HepG2 (cell line): ENCODE measurements at regions not wholly inside any gene's neighbourhood (a gene's known extent, or its start where the extent isn't known, plus 50 kb on each side); places are given as distances from the start of the nearest gene placed in this dataset.

Experiments
- ATAC-seq: fragments of 200-7000 bp; cut with Tn5 transposase; 3 replicates; pipeline ENCODE4 v1.9.1; 2020; ENCODE audit warnings: mild to moderate bottlenecking, moderate library complexity
- BruUV-seq: library from RNA; stranded (reverse); fragments of 400-500 nt; replicated peaks from 2 replicates; lab custom pipeline; 2021; lab: Mats Ljungman, UMichigan
- CTCF ChIA-PET: fragments of 300-600 bp; formaldehyde crosslinking; extraction: SDS; loops from one replicate; lab custom pipeline; 2021; ENCODE audit warnings: low total read pairs, inconsistent platforms, low intra/inter-chr PET ratio; lab: Yijun Ruan, JAX
- POLR2A ChIA-PET: fragments of 350-600 bp; sonication (Branson Sonifier 250); formaldehyde crosslinking; loops from one replicate; lab custom pipeline; 2020; ENCODE audit warnings: antibody characterized with exemption, inconsistent platforms; lab: Yijun Ruan, JAX
- DNase-seq: peaks from one replicate; pipeline ENCODE4 v3.0.0-alpha.2; 2015; ENCODE audit warnings: low spot score
- FAIRE-seq: peaks from 3 replicates; lab custom pipeline; 2011; peaks lifted over from hg19 to GRCh38; lab: Jason Lieb, UNC
- H2AFZ ChIP-seq: one replicate; pipeline ENCODE4 v1.6.1; 2011; ENCODE audit warnings: low read length, inconsistent platforms
- H3K27ac ChIP-seq: fragments of 300-600 bp; 3 replicates; pipeline ENCODE4 v1.8.0; 2011; ENCODE audit warnings: mixed run types, mild to moderate bottlenecking, mixed read lengths, low read length, inconsistent platforms; ENCODE audit not compliant: insufficient read depth; ENCODE audit errors: extremely low read length
- H3K27me3 ChIP-seq, 2 experiments: fragments of 200-600 bp in 1 of 2; 2 replicates in 1 of 2; 3 replicates in 1 of 2; pipeline versions ENCODE4 v1.6.0 to v1.8.0; 2011; ENCODE audit warnings: low read length in 2 of 2, mild to moderate bottlenecking in 2 of 2, moderate library complexity in 2 of 2, inconsistent platforms in 1 of 2; ENCODE audit not compliant: insufficient read depth in 2 of 2, control insufficient read depth in 1 of 2
- H3K36me3 ChIP-seq, 2 experiments: fragments of 200-600 bp in 1 of 2; replicated peaks in 1 of 2; 2 replicates in 1 of 2; 3 replicates in 1 of 2; pipeline versions ENCODE4 v1.5.1 to v1.8.0; 2011; ENCODE audit warnings: low read length in 2 of 2, inconsistent platforms in 1 of 2; ENCODE audit not compliant: insufficient read depth in 2 of 2, control insufficient read depth in 1 of 2
- H3K4me1 ChIP-seq: 2 replicates; pipeline ENCODE4 v1.5.1; 2012; ENCODE audit warnings: low read length, inconsistent platforms; ENCODE audit not compliant: insufficient read depth
- H3K4me2 ChIP-seq: 2 replicates; pipeline ENCODE4 v1.6.0; 2011; ENCODE audit warnings: low read depth, low read length, inconsistent platforms
- H3K4me3 ChIP-seq, 3 experiments: fragments of 200-600 bp in 1 of 3; sonication (generic), shearing (Covaris generic) in 1 of 3; replicated peaks in 1 of 3; 2 replicates each; pipeline ENCODE4 v1.5.1; 2011 to 2016; ENCODE audit warnings: low read length in 3 of 3, inconsistent platforms in 2 of 3, low read depth in 2 of 3, mild to moderate bottlenecking in 2 of 3, control low read depth in 1 of 3, mixed read lengths in 1 of 3; ENCODE audit not compliant: insufficient read depth in 1 of 3
- H3K79me2 ChIP-seq: one replicate; pipeline ENCODE4 v1.6.1; 2011; ENCODE audit warnings: low read length, inconsistent platforms; ENCODE audit not compliant: insufficient read depth
- H3K9ac ChIP-seq: 2 replicates; pipeline ENCODE4 v1.6.0; 2011; ENCODE audit warnings: mild to moderate bottlenecking, low read depth, low read length, inconsistent platforms; ENCODE audit not compliant: insufficient read depth
- H3K9me3 ChIP-seq: 2 replicates; pipeline ENCODE4 v1.5.1; 2012; ENCODE audit warnings: mild to moderate bottlenecking, low read length
- H4K20me1 ChIP-seq: 2 replicates; pipeline ENCODE4 v1.6.0; 2011; ENCODE audit warnings: inconsistent platforms, mild to moderate bottlenecking, low read length, moderate library complexity; ENCODE audit not compliant: insufficient read depth
- ARHGAP35 ChIP-seq: sonication (generic); formaldehyde crosslinking; IDR thresholded peaks from 2 replicates; pipeline ENCODE4 v1.9.0; 2022; ENCODE audit warnings: mild to moderate bottlenecking, inconsistent platforms, moderate library complexity, missing genetic modification reagents, borderline replicate concordance
- ATF7-NPFF ChIP-seq: sonication (generic); formaldehyde crosslinking; IDR thresholded peaks from 2 replicates; pipeline ENCODE4 v1.8.1; 2023; ENCODE audit warnings: mild to moderate bottlenecking, low read depth, missing genetic modification reagents, moderate library complexity
- CREM ChIP-seq, 2 experiments: sonication (generic) in 1 of 2; formaldehyde crosslinking in 1 of 2; IDR thresholded peaks; 2 replicates each; pipeline versions ENCODE4 v1.4.0 to v1.6.1; 2016 to 2020; ENCODE audit warnings: antibody characterized with exemption in 1 of 2, mild to moderate bottlenecking in 1 of 2, missing genetic modification reagents in 1 of 2
- FOSL1 ChIP-seq: sonication (generic); formaldehyde crosslinking; IDR thresholded peaks from 2 replicates; pipeline ENCODE4 v1.9.0; 2021; ENCODE audit warnings: missing genetic modification reagents, borderline replicate concordance
- MAF1 ChIP-seq: sonication (generic); formaldehyde crosslinking; IDR thresholded peaks from 2 replicates; pipeline ENCODE4 v1.5.0; 2020; ENCODE audit warnings: missing genetic modification reagents, borderline replicate concordance
- SMAD3 ChIP-seq: sonication (generic); formaldehyde crosslinking; IDR thresholded peaks from 2 replicates; pipeline ENCODE4 v1.4.0; 2020; ENCODE audit warnings: missing genetic modification reagents
- ZMYM3 ChIP-seq: sonication (generic); formaldehyde crosslinking; IDR thresholded peaks from 2 replicates; pipeline ENCODE4 v1.5.1; 2020; ENCODE audit warnings: mild to moderate bottlenecking, missing genetic modification reagents
- ZNF264 ChIP-seq: sonication (generic); formaldehyde crosslinking; IDR thresholded peaks from 2 replicates; pipeline ENCODE4 v1.4.0; 2020; ENCODE audit warnings: missing genetic modification reagents
- ZNF660 ChIP-seq: sonication (generic); formaldehyde crosslinking; IDR thresholded peaks from 2 replicates; pipeline ENCODE4 v1.5.1; 2020; ENCODE audit warnings: mild to moderate bottlenecking, low read depth, missing genetic modification reagents, borderline replicate concordance
- ZNF749 ChIP-seq: sonication (generic); formaldehyde crosslinking; IDR thresholded peaks from 2 replicates; pipeline ENCODE4 v1.8.0; 2022; ENCODE audit warnings: mild to moderate bottlenecking, missing genetic modification reagents, moderate library complexity, borderline replicate concordance
- WGBS: methylation state at CpG from one replicate; pipeline ENCODE4 v1.1.6; 2017; ENCODE audit warnings: low lambda C conversion rate; 5-methylcytosine and 5-hydroxymethylcytosine counted together
- in situ Hi-C: cut with HindIII; loops from 2 replicates; pipeline ENCODE4 v1.10.0; 2017; ENCODE audit warnings: low pct_unique_long_range_greater_than_20kb; ENCODE audit not compliant: extremely low pct_ligation_motif_present
- intact Hi-C: fragments of 100-400 bp; cut with micrococcal nuclease; formaldehyde crosslinking; loops from one replicate; pipeline ENCODE4 v1.10.0; 2022; ENCODE audit not compliant: unreplicated experiment
- TF ChIP-seq, protein P1 (sequence below), 2 experiments: sonication (generic) in 1 of 2; formaldehyde crosslinking in 1 of 2; IDR thresholded peaks; 2 replicates each; pipeline versions ENCODE4 v1.4.0 to v1.6.1; 2016 to 2020; ENCODE audit warnings: borderline replicate concordance in 1 of 2, low read depth in 1 of 2, mild to moderate bottlenecking in 1 of 2, missing genetic modification reagents in 1 of 2
- TF ChIP-seq, protein P2 (sequence below): sonication (generic); formaldehyde crosslinking; IDR thresholded peaks from 2 replicates; pipeline ENCODE4 v1.4.0; 2020; ENCODE audit warnings: mild to moderate bottlenecking, low read depth, missing genetic modification reagents
- TF ChIP-seq, protein P3 (sequence below): sonication (generic); formaldehyde crosslinking; IDR thresholded peaks from 2 replicates; pipeline ENCODE4 v1.4.0; 2020; ENCODE audit warnings: missing genetic modification reagents

DNA sequence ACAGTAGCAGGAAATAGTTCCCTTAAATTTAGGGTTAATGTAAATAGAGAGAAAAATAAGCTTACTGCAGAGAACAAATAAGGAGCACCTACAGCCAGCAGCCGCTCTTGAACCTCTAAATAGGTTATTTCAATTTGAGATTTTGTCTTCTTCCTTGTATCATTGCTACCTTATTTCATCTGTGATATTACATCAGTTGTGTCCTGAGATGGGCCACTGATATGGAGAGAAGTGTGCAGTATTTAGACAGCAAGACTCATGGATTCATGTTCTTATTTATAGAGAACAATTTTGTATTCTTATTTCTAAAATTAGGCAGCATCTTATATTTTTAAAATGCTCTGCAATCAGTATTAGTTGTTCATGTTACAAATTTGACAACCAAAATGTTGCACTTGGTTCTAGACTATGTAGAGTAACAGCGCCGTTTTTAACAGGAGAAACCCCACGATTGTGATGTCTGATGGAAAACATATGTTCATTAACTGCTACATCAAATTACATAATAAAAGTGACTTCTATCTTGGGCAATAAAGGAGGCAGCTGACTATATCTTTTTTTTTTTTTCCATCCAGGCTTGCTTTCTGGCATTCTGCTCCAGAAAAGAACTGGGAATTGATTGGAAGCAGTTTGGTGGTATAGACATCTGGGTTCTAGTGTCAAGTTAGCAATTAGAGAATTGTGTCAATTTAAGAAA is 117.9 kb downstream of the CAND1 start:
- no peaks in the 10 kb centered on the region for H3K79me2 ChIP-seq
- ChIA-PET CTCF (no interaction called here), POLR2A (no interaction called here)
- H3K9ac ChIP-seq, result no peak overlapping the region
- ATAC-seq, result no peak
- H3K4me1 ChIP-seq, result no peaks in the 10 kb centered on the region
- no peak overlapping the region for H2AFZ ChIP-seq
- no peak overlapping the region for H3K27ac ChIP-seq
- FAIRE-seq, result no peak
- no peak overlapping the region for H3K4me3 ChIP-seq
- H3K9me3 ChIP-seq, result no peaks in the 10 kb centered on the region
- TF ChIP-seq ZNF749 (CRISPR knock-in tag), result no peak
- TF ChIP-seq, protein P1, sequence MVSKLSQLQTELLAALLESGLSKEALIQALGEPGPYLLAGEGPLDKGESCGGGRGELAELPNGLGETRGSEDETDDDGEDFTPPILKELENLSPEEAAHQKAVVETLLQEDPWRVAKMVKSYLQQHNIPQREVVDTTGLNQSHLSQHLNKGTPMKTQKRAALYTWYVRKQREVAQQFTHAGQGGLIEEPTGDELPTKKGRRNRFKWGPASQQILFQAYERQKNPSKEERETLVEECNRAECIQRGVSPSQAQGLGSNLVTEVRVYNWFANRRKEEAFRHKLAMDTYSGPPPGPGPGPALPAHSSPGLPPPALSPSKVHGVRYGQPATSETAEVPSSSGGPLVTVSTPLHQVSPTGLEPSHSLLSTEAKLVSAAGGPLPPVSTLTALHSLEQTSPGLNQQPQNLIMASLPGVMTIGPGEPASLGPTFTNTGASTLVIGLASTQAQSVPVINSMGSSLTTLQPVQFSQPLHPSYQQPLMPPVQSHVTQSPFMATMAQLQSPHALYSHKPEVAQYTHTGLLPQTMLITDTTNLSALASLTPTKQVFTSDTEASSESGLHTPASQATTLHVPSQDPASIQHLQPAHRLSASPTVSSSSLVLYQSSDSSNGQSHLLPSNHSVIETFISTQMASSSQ (IDR thresholded peaks at IDR 0.05; ENCODE audit: low read depth), result no peak
- TF ChIP-seq, protein P1 (CRISPR knock-in tag; IDR thresholded peaks at IDR 0.05; ENCODE audit: borderline replicate concordance), result no peak
- TF ChIP-seq SMAD3 (CRISPR knock-in tag), result no peak
- TF ChIP-seq ZNF660 (CRISPR knock-in tag), result no peak
- no peak for TF ChIP-seq ZMYM3 (CRISPR knock-in tag)
- TF ChIP-seq, protein P2, sequence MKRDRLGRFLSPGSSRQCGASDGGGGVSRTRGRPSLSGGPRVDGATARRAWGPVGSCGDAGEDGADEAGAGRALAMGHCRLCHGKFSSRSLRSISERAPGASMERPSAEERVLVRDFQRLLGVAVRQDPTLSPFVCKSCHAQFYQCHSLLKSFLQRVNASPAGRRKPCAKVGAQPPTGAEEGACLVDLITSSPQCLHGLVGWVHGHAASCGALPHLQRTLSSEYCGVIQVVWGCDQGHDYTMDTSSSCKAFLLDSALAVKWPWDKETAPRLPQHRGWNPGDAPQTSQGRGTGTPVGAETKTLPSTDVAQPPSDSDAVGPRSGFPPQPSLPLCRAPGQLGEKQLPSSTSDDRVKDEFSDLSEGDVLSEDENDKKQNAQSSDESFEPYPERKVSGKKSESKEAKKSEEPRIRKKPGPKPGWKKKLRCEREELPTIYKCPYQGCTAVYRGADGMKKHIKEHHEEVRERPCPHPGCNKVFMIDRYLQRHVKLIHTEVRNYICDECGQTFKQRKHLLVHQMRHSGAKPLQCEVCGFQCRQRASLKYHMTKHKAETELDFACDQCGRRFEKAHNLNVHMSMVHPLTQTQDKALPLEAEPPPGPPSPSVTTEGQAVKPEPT (CRISPR knock-in tag), result no peak
- no peak for TF ChIP-seq CREM (IDR thresholded peaks at IDR 0.05)
- no peak for TF ChIP-seq CREM (CRISPR knock-in tag; IDR thresholded peaks at IDR 0.05)
- TF ChIP-seq FOSL1 (CRISPR knock-in tag), result no peak
- TF ChIP-seq ATF7-NPFF (CRISPR knock-in tag), result no peak
- no peak for TF ChIP-seq MAF1 (CRISPR knock-in tag)
- TF ChIP-seq, protein P3, sequence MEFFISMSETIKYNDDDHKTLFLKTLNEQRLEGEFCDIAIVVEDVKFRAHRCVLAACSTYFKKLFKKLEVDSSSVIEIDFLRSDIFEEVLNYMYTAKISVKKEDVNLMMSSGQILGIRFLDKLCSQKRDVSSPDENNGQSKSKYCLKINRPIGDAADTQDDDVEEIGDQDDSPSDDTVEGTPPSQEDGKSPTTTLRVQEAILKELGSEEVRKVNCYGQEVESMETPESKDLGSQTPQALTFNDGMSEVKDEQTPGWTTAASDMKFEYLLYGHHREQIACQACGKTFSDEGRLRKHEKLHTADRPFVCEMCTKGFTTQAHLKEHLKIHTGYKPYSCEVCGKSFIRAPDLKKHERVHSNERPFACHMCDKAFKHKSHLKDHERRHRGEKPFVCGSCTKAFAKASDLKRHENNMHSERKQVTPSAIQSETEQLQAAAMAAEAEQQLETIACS, result no peak
- TF ChIP-seq ARHGAP35 (CRISPR knock-in tag), result no peak
- no peak for TF ChIP-seq ZNF264 (CRISPR knock-in tag)
- no peak overlapping the region for H3K4me2 ChIP-seq
- BruUV-seq, result no TSS peak
- no peaks in the 10 kb centered on the region for H3K27me3 ChIP-seq
- WGBS, result 39% methylated on average over 4 of the region's 4 CpGs
- DNase-seq, result no peak
- H4K20me1 ChIP-seq, result no peaks in the 10 kb centered on the region
- intact Hi-C loops (no loop called here), in situ Hi-C loops (no loop called here)
- H3K36me3 ChIP-seq, result no peaks in the 10 kb centered on the region
